Head of caudate nucleus (tissue), 42 donors: ENCODE measurements at regions not wholly inside any gene's neighbourhood (a gene's known extent, or its start where the extent isn't known, plus 50 kb on each side); places are given as distances from the start of the nearest gene placed in this dataset.

Experiments
- DNase-seq, 42 donors: peaks; one replicate each; pipeline versions ENCODE4 v3.0.0 to v3.0.0-alpha.2; 2020 to 2021; ENCODE audit warnings: mixed read lengths in 7 of 42
- intact Hi-C: fragments of 100-400 bp; cut with DNase I; formaldehyde crosslinking; loops from one replicate; pipeline ENCODE4 v1.15.0; 2022

DNA sequence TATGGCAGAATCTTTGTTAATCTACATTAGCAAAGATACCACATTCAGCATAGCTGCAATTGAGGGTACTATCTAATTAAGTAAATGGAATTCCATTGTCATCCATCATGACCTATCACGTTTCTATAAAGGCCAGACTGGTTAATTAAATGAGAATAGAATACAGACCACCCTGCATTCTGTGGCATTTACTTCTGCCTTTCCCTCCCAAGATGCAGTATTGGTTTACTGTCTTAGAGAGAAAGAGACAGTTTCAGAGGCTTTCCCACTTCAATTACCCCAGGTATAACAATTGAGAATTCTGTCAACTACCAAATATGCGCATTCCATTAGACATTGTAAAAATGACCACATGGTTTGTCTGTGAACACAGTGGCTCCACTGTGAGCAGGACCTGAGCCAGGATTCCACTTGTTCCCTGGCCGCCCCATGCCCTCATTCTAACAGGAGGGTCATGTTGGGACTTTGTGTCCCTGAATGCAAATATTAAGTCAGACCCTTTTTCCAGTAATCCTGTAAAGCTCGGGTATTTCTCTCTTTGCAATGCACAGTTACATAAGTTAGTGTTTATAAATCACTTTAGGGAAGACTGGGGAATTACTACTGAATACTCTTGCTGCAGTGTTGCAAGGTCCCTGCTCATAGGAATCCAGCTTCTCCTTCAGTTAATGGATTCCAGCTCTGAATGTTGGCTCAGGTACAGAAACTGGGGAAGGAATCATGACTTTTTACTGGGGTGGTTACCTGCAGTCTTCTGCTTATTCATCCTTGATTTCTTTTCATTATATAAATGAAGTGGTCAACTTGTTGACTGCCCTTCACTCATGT is 261.0 kb downstream of the PDGFC start:
- no peak for DNase-seq
- intact Hi-C loops, result no loop called here

GRCh38 chr4:156705311-156705710 is 266.3 kb downstream of the PDGFC start:
- intact Hi-C loops, result no loop called here

GRCh38 chr4:156695163-156695562 is 276.4 kb downstream of the PDGFC start:
- peak in 40 of 42 donors; percentile 21 to 84 (median 52) for DNase-seq
- intact Hi-C loops, result no loop called here

More at GRCh38 chr4:156705311-156705710, 266.3 kb downstream of the PDGFC start:
- no peak for DNase-seq

DNA sequence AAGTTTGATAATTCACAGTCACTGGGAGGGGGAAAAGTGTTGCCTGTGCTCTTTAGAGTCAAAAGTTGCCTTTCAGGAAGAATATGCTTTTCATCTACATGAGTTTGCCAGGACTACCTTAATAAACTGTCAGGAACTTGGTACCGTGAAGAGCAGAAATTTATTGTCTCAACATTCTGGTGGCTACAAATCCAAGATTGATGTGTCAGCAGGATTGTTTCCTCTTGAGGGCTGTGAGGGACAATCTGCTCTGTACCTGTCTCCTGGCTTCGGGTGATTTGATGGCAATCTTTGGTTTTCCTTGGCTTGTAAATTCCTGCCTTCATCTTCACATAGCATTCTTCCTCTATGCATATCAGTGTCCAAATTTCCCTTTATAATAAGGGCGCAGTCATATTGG is 277.2 kb downstream of the PDGFC start:
- DNase-seq, result no peak
- intact Hi-C loops, result no loop called here

DNA sequence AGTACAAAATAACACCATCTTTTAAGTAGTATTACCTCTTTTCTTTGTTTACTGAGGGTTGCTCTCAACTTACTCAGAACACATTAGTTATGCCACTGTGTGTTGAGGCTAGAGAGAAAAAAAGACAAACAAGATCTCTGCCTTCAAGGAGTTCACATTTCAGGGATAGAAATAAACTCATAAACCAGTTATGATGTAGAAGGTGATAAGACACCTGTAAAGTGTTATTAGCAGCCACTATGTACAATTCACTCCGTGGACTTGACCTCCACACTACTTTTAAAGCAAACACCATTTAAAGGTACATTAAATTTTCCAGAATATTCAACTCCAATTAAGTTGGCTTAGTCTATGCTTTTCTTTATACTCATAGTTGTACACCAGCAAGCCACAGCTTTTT is 278.0 kb downstream of the PDGFC start:
- no peak for DNase-seq
- intact Hi-C loops, result no loop called here

GRCh38 chr4:156692016-156692415 is 279.6 kb downstream of the PDGFC start:
- intact Hi-C loops, result no loop called here

DNA sequence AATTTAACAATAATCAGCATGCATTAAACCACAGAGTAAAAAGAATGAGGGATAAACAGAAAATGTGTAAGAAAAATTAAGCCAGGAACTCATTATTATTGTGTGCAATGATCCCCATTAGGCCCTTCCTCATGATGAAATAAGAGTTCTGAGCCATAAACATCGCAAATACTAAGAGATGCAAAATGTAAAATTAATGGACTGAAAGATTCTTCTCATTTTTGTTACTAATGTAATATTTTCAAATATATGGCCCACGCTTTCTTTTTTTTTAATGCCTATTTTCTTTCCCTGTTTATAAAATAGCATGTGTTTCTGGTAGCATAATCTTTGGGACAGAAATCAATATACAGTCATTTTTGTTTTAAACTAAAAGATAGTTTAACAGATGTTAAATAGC is 281.0 kb downstream of the PDGFC start:
- DNase-seq, result no peak
- intact Hi-C loops, result no loop called here

More at GRCh38 chr4:156692016-156692415, 279.6 kb downstream of the PDGFC start:
- DNase-seq, result no peak

DNA sequence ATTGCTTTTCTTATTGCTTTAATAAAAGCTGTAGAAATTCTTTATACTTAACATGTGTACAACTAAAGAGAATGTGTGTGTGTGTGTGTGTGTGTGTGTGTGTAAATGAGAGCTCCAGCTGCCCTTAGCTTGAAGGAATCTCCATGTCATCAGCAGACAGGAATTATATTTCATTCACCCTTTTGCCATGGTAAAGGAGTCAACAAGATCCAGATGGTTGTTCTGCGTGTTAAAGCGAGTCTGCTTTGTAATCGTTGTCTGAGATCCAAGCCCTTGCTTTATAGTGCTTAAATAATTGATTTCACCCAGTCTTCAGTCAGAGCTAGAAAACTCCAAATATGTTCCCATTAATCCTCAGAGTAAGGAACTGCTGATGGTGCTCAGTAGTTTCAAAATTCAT is 285.5 kb downstream of the PDGFC start:
- no peak for DNase-seq

DNA sequence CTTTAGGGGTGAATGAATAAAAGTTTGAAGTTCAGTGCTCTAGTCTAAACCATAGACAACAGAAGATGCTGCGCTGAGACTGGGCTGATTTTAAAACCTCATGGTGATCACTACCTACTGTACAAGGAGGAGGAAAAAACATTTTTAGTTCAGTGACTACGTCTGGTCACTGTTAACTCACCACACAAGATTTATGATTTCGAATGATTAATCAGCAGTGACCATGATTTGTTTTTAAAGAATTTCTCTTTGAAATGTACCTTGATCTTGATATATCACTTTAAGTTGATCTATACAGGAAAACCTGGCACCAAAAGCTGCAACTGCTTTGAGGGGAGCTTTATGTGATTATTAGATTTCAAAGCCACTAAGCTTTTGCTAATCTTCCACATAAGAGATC is 286.3 kb downstream of the PDGFC start:
- no peak for DNase-seq
- intact Hi-C loops, result no loop called here

More for the DNA sequence above, 285.5 kb downstream of the PDGFC start:
- intact Hi-C loops, result no loop called here

DNA sequence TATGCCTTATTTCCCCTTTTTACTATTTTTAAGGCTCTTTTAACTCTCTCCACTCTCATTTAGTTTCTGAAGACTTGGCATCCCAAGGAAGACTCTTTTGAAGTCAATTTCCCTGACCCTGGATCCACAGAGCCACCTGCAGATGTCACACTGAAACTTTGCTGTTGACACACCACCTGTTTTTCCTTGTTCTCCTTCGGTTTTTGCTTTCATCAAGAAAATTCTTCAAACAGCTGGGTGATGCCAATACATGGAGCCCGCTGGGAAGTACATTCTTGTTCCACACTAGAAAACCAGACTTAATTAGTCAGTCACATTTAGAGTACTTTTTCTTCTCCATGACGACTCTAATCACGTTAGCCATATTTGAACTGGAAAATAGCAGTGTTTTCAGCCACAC is 293.9 kb downstream of the PDGFC start:
- DNase-seq, result no peak

DNA sequence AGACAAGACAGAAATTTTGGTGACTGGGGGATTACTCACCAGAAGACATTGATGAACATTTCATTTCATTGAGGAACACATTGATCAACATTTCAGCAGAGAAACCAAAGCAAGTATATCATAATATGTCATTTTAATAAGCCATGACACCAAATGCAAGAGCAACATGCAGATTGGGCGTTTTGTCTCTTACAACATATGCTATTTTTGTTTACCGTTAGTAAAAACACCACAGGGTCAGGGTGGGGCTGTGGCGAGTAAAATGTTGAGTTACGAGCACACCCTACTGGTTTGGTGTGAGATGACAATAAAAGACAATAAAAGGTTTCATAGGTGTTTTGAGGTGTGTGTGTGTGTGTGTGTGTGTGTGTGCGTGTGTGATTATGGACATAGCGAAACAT is 294.5 kb downstream of the PDGFC start:
- intact Hi-C loops, result no loop called here
- DNase-seq, result no peak

More for the DNA sequence above, 293.9 kb downstream of the PDGFC start:
- intact Hi-C loops, result no loop called here

- no peak for DNase-seq
- intact Hi-C loops, result no loop called here
Observed at GRCh38 chr4:156676116-156676851, 295.3 kb downstream of the PDGFC start.

GRCh38 chr4:156673483-156673882 is 298.1 kb downstream of the PDGFC start:
- intact Hi-C loops, result no loop called here
- DNase-seq, result no peak

- no peak for DNase-seq
- intact Hi-C loops, result no loop called here
Observed at GRCh38 chr4:156672492-156673305, 298.9 kb downstream of the PDGFC start.

DNA sequence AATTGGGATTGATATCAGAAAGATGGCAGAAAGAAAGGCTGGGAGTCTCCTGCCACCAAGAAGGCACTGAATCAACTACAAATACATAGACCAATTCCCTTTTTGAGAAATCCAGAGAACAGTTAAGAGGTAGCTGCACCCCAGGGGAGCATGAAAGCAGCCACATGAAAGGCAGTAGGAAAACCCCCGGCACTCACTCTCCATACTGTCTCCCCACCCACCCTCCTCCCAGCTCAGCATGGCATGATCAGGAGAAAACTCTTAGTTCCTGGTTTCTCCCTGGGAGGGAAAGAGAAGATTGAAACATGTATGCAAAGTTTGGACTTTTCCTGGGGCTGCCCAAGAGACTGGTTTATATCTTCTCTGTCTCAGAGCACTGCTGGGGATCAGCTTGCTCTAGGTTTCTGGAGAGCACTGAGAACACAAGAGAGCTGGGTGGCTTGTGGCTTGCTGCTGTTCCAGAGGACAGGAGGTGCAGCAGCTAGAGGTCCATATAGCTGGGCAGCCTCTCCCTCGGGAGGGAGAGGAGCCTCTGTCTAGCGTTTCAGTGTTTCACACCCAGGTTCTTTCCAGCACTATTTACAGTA is 305.7 kb downstream of the PDGFC start:
- intact Hi-C loops, result no loop called here
- DNase-seq, result no peak

GRCh38 chr4:156663663-156664062 is 307.9 kb downstream of the PDGFC start:
- intact Hi-C loops, result no loop called here
- no peak for DNase-seq

DNA sequence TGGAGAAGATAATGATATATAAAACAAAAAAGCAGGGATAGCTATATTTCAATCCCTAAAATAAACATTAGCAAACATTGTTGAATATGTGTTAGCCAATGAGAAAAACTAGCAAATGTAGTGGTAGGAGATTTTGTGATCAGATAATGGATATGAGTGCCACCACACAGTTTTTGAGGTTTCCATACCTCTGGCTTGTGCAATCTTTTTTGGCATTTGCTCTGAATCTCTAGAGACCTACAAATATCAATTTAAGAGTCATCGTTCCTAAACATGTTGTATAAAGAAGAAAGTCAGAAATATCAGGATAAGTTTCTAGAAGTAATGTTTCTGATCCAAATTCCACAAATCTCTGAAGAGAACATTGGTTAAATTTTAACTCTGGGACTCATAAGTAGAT is 308.7 kb downstream of the PDGFC start:
- intact Hi-C loops, result no loop called here
- no peak for DNase-seq

DNA sequence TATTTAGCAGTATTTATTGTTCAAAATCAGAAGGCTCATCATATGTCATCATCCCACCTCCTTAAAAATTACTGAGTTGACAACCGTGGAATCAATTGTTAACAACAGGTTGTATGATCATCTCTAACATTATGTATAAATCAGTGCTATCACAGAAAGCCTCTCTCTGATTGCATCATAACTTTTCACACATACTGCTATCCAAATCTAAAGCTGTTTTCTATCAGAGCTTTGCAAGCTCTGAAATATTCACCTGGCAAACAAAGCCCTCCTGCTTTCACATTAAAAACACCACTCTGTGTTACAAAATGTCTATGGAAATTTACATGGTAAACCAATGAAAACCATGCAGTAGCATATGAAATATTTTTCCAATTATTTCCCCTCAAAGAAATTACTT is 310.0 kb downstream of the PDGFC start:
- intact Hi-C loops, result no loop called here
- no peak for DNase-seq

GRCh38 chr4:156660465-156660864 is 311.1 kb downstream of the PDGFC start:
- no peak for DNase-seq
- intact Hi-C loops, result no loop called here
